ENCODE measurements at regions not wholly inside any gene's neighbourhood (a gene's known extent, or its start where the extent isn't known, plus 50 kb on each side); places are given as distances from the start of the nearest gene placed in this dataset.

- no peak for DNase-seq (ENCODE audit: low read depth, low spot score)
These were observed 56.4 kb downstream of the CD24 start for GRCh38 chr6:106918115-106918514.

- DNase-seq (ENCODE audit: low read depth, low spot score) = no peak
These were observed 57.6 kb downstream of the CD24 start for GRCh38 chr6:106916891-106917290.

GRCh38 chr6:106913676-106914280 lies 60.8 kb downstream of the CD24 start:
- peak; percentile 65 for DNase-seq (ENCODE audit: low read depth, low spot score)

DNA sequence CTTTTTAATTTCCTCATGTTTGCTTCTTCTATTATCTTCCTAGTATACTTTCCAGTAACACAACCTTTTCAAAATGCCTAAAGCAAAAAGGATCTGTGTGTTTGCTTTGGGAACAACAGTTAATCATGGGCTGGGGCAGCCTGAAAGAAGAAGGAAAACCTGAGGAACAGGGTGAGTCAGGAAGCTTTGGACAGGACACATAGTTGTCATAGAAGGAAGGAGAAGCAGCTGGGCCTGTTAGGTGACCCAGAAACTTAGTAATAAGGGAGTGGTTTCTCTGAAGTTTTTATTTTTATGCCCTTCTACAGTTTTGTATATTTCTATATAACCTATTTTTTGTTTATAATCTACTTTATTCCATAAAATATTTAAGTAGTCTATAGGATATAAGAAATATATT lies 61.4 kb downstream of the CD24 start:
- DNase-seq (ENCODE audit: low read depth, low spot score) = peak; percentile 80

DNA sequence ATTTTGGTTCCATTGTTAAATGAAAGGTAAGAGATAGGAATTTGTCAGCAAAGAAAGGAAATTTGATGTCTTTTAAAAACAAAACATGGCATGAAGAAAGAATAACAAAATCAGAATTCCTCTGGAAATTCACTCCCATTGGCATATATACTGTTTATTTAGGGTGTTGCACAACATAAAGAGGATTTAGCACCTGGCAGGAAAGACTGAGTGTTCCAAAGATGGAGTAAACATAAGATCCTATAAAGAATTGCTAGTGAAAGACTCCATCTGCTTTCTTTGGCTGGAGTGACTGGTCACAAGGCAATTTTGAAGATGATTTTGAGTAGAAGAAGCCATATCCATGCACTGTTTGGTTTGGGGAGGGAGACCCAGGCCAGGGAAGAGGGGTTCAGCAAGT lies 62.4 kb downstream of the CD24 start:
- no peak for DNase-seq (ENCODE audit: low read depth, low spot score)

DNA sequence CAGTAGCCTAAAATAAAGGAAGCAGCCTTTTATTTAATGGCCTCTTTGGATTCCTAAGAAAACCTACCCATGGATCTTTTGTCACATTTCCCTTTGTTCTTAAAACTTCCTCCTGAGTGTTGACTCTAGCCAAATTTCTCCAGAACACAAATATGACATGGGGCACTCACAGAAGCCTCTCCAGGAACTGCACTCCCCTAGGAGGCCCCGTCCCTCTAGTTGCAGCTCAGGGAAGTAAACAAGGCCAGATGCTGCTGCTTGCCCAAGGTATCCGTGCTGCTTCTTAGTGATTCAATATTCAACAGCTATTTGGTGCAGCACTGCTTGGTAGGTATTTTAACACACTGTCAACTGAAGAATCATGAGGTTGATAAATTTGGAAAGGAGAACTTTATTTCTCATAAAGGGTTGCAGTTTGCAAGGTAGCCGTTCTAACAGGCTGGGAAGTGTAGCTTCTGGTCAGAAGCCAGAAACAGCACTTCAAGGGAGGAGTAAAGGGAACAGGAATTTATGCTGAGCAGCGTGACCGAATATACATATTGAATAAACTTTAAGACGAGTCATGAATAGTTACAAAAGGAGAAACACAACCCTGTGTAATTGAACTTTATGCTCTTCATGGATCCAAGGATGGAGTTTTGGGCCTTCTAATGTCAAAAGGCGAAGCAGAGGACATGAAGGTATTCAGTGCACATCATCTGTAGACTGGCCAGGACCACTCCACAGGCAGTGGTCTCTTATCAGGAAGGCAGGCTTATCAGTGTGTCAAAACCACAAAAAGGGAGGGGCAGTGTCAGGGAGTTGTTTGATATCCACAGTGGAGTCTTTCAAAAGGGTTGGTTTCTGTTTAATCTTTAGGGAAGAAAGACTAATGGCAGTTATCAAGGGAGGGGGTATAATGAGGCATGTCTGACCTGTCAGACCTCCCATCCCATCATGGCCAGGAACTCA lies 63.3 kb downstream of the CD24 start:
- peak; percentile 43 for DNase-seq (ENCODE audit: low read depth, low spot score)

GRCh38 chr6:106908386-106908840 lies 66.1 kb downstream of the CD24 start:
- peak; percentile 74 for DNase-seq (ENCODE audit: low read depth, low spot score)

DNA sequence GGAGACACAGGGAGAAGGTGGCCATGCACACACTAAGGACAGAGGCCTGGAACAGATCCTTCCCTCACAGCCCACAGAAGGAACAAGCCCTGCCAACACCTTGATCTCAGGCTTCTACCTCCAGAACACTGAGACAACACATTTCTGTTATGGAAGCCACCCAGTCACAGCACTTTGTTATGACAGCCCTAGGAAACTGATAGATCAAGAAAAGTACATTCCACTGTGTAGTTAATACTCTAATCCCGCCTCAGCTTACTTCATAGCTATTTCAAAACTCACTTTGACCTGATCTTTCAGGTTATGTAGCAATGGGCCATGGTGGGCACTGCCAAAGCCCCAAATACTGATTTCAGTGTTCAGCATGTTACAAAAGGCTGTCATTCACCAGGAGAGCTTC lies 66.8 kb downstream of the CD24 start:
- no peak for DNase-seq (ENCODE audit: low read depth, low spot score)

- no peak for DNase-seq (ENCODE audit: low read depth, low spot score)
These were observed 68.3 kb downstream of the CD24 start for GRCh38 chr6:106906232-106906631.

DNA sequence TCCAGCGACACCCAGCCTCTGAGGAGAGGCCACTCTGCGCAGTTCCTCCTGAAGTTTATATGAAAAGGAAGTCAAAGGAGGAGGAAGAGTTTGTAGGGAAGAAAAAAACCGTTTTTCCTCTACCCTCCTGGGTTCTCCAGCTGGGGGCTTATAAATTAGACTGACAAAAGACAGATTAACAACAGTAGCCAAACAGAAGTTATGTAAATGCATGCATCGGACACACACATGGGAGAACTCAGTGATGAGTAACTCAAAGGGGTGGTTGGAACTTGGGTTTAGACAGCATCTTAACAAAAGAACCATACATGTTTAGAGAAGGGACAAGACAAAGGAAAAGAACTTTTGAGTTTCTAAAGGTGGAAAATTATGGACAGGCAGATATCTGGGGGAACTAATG lies 71.2 kb downstream of the CD24 start:
- no peak for DNase-seq (ENCODE audit: low read depth, low spot score)

GRCh38 chr6:106901062-106901461 lies 73.5 kb downstream of the CD24 start:
- no peak for DNase-seq (ENCODE audit: low read depth, low spot score)

DNA sequence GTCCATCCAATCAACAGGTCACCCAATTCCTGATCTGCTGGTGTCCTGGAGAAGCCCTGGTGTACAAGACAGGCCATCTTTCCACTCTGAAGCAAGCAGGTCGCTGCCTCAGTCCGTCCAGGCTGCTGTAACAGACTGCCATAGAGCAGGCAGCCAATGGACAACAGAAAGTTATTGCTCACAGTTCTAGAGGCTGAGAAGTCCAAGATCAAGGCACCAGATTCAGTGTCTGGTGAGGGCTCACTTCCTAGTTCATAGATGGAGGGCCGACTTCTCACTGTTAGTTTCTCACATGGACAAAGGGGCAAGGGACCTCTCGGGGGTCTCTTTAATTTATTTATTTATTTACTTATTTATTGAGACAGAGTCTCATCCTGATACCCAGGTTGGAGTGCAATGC lies 74.8 kb downstream of the CD24 start:
- no peak for DNase-seq (ENCODE audit: low read depth, low spot score)

GRCh38 chr6:106897580-106897979 lies 76.9 kb downstream of the CD24 start:
- DNase-seq (ENCODE audit: low read depth, low spot score) = no peak

DNA sequence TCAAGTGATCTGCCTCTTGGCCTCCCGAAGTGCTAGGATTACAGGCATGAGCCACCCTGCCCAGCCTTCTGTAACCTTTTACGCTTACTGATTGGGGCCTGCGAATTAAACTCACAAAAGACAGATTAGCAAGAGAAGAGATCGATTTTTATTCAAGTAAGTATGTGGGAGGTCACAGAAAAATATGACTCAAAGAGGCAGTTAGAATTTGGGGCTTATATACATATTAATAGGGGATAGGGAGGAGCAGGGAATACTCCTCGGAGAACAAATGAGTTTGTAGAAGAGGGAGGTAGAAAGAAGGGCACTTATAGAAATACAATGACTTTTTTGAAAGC lies 78.9 kb downstream of the CD24 start:
- DNase-seq (ENCODE audit: low read depth, low spot score) = no peak

DNA sequence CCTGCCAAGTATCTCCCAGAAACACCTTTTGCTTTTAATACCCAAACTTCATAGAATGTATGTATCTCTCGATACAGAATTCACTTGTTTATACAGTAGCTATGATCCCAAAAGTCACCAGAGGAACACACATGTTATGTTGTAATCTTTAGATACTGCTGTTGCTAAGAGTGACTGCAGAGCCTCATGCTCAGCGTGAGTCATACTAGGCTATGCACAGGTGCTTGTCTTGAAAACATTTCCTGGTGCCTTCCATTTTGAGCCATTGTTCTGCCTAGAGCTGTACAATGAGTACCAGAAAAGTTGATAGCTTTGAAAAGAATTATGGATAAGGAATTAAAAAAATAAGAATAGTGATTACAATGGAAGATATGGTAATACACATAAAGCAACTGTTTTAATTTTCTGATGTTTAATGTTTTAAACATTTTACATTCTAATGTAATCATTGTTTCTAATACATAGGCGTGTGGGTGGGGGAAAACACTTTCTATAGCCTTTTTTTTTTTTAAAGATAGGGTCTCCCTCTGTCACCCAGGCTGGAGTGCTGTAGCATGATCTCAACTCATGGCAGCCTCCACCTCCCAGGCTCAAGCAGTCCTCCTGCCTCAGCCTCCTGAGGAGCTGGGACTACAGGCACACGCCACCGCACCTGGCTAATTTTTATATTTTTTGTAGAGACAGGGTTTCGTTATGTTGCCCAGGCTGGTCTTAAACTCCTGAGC lies 79.4 kb downstream of the CD24 start:
- DNase-seq (ENCODE audit: low read depth, low spot score) = no peak

- no peak for DNase-seq (ENCODE audit: low read depth, low spot score)
These were observed 82.3 kb downstream of the CD24 start for GRCh38 chr6:106892186-106892585.

DNA sequence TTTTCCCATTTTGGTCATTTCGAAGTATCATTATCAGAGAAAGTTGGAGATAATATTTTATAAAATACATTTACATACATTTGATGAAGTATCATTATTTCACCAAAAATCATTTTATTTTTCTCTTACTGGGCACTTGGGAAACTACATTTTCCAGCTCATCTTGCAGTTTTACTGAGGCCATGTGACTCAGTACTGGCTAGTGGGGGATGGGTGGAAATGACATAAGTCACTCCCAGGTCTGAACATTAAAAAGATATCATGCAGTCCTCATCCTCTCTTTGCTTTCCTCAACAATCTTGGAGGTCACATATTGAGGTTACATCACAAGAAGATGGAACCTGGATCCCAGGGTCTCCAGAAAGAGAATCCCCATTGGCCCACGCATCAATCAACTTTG lies 84.1 kb downstream of the CD24 start:
- DNase-seq (ENCODE audit: low read depth, low spot score) = no peak

- DNase-seq (ENCODE audit: low read depth, low spot score) = no peak
These were observed 84.8 kb downstream of the CD24 start for GRCh38 chr6:106889692-106890091.

- DNase-seq (ENCODE audit: low read depth, low spot score) = peak; percentile 62
These were observed 87.4 kb downstream of the CD24 start for GRCh38 chr6:106886922-106887797.

DNA sequence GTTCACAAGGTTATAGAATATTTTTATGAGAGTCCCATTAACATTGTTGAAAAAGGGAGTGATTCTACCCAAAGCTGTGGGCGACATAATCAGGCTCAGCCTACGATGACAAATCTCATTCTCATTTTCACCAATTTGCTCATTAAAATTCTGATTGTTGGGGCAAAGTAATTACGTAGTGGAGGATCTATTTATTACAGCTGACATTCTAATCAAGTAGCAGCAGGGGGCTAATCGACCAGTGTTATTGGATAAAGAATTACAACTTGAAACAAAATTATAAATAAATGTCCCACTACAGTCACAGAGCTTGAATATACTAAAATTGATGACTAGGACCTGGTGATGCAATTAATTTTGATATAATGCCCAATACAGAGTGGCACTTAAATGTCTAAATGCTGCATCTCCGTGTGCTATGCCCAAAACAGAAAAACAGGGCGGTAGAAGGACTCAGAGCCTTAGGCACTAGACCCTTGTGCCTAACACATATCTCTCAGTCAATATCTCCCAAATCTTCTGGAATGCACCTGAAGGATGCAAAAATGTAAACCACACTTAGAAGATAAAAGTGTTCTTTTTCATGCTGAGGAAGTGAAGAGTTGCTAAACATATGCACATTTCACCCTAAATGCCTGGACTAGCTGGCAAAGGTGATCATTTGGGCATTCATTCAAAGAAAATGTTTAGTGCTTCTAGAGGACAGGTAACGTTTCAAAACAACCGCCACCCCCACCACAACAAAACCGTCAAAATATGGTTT lies 88.3 kb downstream of the CD24 start:
- no peak for DNase-seq (ENCODE audit: low read depth, low spot score)

DNA sequence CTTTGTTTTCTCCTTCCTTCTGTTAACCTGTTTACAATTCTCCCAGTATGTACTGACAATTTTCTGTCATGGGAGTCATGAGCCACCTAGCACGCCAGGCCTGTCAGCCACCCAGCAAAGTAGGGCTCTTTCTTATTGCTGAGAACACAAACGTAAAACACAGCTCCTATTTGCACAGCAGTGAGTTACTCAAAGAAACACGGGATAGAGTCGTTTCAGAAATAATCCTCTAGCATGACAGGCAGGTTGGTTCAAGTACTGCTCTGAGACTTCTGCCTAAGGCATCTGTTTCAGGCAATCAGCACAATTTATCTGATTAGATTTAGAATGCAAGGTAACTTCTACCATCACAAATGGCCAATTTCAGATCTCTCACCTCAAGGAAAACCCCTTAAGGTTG lies 88.8 kb downstream of the CD24 start:
- DNase-seq (ENCODE audit: low read depth, low spot score) = peak; percentile 29

All from ELF-1 (cell line).